HepG2 (cell line): ENCODE measurements at regions not wholly inside any gene's neighbourhood (a gene's known extent, or its start where the extent isn't known, plus 50 kb on each side); places are given as distances from the start of the nearest gene placed in this dataset.

Experiments
- ATAC-seq: fragments of 200-7000 bp; cut with Tn5 transposase; 3 replicates; pipeline ENCODE4 v1.9.1; 2020; ENCODE audit warnings: mild to moderate bottlenecking, moderate library complexity
- BruUV-seq: library from RNA; stranded (reverse); fragments of 400-500 nt; replicated peaks from 2 replicates; lab custom pipeline; 2021; lab: Mats Ljungman, UMichigan
- CTCF ChIA-PET: fragments of 300-600 bp; formaldehyde crosslinking; extraction: SDS; loops from one replicate; lab custom pipeline; 2021; ENCODE audit warnings: low total read pairs, inconsistent platforms, low intra/inter-chr PET ratio; lab: Yijun Ruan, JAX
- POLR2A ChIA-PET: fragments of 350-600 bp; sonication (Branson Sonifier 250); formaldehyde crosslinking; loops from one replicate; lab custom pipeline; 2020; ENCODE audit warnings: antibody characterized with exemption, inconsistent platforms; lab: Yijun Ruan, JAX
- DNase-seq: peaks from one replicate; pipeline ENCODE4 v3.0.0-alpha.2; 2015; ENCODE audit warnings: low spot score
- FAIRE-seq: peaks from 3 replicates; lab custom pipeline; 2011; peaks lifted over from hg19 to GRCh38; lab: Jason Lieb, UNC
- H2AFZ ChIP-seq: one replicate; pipeline ENCODE4 v1.6.1; 2011; ENCODE audit warnings: low read length, inconsistent platforms
- H3K27ac ChIP-seq: fragments of 300-600 bp; 3 replicates; pipeline ENCODE4 v1.8.0; 2011; ENCODE audit warnings: mixed run types, mild to moderate bottlenecking, mixed read lengths, low read length, inconsistent platforms; ENCODE audit not compliant: insufficient read depth; ENCODE audit errors: extremely low read length
- H3K27me3 ChIP-seq, 2 experiments: fragments of 200-600 bp in 1 of 2; 2 replicates in 1 of 2; 3 replicates in 1 of 2; pipeline versions ENCODE4 v1.6.0 to v1.8.0; 2011; ENCODE audit warnings: low read length in 2 of 2, mild to moderate bottlenecking in 2 of 2, moderate library complexity in 2 of 2, inconsistent platforms in 1 of 2; ENCODE audit not compliant: insufficient read depth in 2 of 2, control insufficient read depth in 1 of 2
- H3K36me3 ChIP-seq, 2 experiments: fragments of 200-600 bp in 1 of 2; replicated peaks in 1 of 2; 2 replicates in 1 of 2; 3 replicates in 1 of 2; pipeline versions ENCODE4 v1.5.1 to v1.8.0; 2011; ENCODE audit warnings: low read length in 2 of 2, inconsistent platforms in 1 of 2; ENCODE audit not compliant: insufficient read depth in 2 of 2, control insufficient read depth in 1 of 2
- H3K4me1 ChIP-seq: 2 replicates; pipeline ENCODE4 v1.5.1; 2012; ENCODE audit warnings: low read length, inconsistent platforms; ENCODE audit not compliant: insufficient read depth
- H3K4me2 ChIP-seq: 2 replicates; pipeline ENCODE4 v1.6.0; 2011; ENCODE audit warnings: low read depth, low read length, inconsistent platforms
- H3K4me3 ChIP-seq, 3 experiments: fragments of 200-600 bp in 1 of 3; sonication (generic), shearing (Covaris generic) in 1 of 3; replicated peaks in 1 of 3; 2 replicates each; pipeline ENCODE4 v1.5.1; 2011 to 2016; ENCODE audit warnings: low read length in 3 of 3, inconsistent platforms in 2 of 3, low read depth in 2 of 3, mild to moderate bottlenecking in 2 of 3, control low read depth in 1 of 3, mixed read lengths in 1 of 3; ENCODE audit not compliant: insufficient read depth in 1 of 3
- H3K79me2 ChIP-seq: one replicate; pipeline ENCODE4 v1.6.1; 2011; ENCODE audit warnings: low read length, inconsistent platforms; ENCODE audit not compliant: insufficient read depth
- H3K9ac ChIP-seq: 2 replicates; pipeline ENCODE4 v1.6.0; 2011; ENCODE audit warnings: mild to moderate bottlenecking, low read depth, low read length, inconsistent platforms; ENCODE audit not compliant: insufficient read depth
- H3K9me3 ChIP-seq: 2 replicates; pipeline ENCODE4 v1.5.1; 2012; ENCODE audit warnings: mild to moderate bottlenecking, low read length
- H4K20me1 ChIP-seq: 2 replicates; pipeline ENCODE4 v1.6.0; 2011; ENCODE audit warnings: inconsistent platforms, mild to moderate bottlenecking, low read length, moderate library complexity; ENCODE audit not compliant: insufficient read depth
- FOXA3 ChIP-seq: IDR thresholded peaks from 2 replicates; pipeline ENCODE4 v1.6.1; 2016; ENCODE audit warnings: missing genetic modification reagents, missing compliant biosample characterization
- FOXP1 ChIP-seq, 2 experiments: fragments of 450-650 bp in 1 of 2; IDR thresholded peaks; 2 replicates each; pipeline ENCODE4 v1.6.1; 2017 to 2018; ENCODE audit warnings: antibody characterized with exemption in 1 of 2
- HDAC2 ChIP-seq: sonication (generic); formaldehyde crosslinking; IDR thresholded peaks from 2 replicates; pipeline ENCODE4 v1.4.0; 2020; ENCODE audit warnings: missing genetic modification reagents
- HMG20A ChIP-seq: IDR thresholded peaks from 2 replicates; pipeline ENCODE4 v1.6.1; 2016; ENCODE audit warnings: borderline replicate concordance
- MIER3 ChIP-seq: IDR thresholded peaks from 2 replicates; pipeline ENCODE4 v1.6.1; 2016; ENCODE audit warnings: missing compliant biosample characterization, borderline replicate concordance
- SIX1 ChIP-seq: sonication (generic); formaldehyde crosslinking; IDR thresholded peaks from 2 replicates; pipeline ENCODE4 v1.4.0; 2020; ENCODE audit warnings: missing genetic modification reagents, borderline replicate concordance
- SMC3 ChIP-seq: IDR thresholded peaks from 2 replicates; pipeline ENCODE4 v1.6.1; 2011; ENCODE audit warnings: low read length, improper control_type of control experiment
- SOX5 ChIP-seq: IDR thresholded peaks from 2 replicates; pipeline ENCODE4 v1.6.1; 2016; ENCODE audit warnings: borderline replicate concordance
- SP4 ChIP-seq: sonication (generic); formaldehyde crosslinking; IDR thresholded peaks from 2 replicates; pipeline ENCODE4 v1.8.1; 2023; ENCODE audit warnings: mild to moderate bottlenecking, missing genetic modification reagents
- TCF7 ChIP-seq: sonication (generic); IDR thresholded peaks from 2 replicates; pipeline ENCODE4 v1.6.1; 2016; ENCODE audit warnings: antibody characterized with exemption, low read depth
- ZMYM4 ChIP-seq: sonication (generic); formaldehyde crosslinking; IDR thresholded peaks from 2 replicates; pipeline ENCODE4 v1.8.1; 2023; ENCODE audit warnings: mild to moderate bottlenecking, missing genetic modification reagents
- ZNF317 ChIP-seq: sonication (generic); formaldehyde crosslinking; IDR thresholded peaks from 2 replicates; pipeline ENCODE4 v1.5.0; 2020; ENCODE audit warnings: mild to moderate bottlenecking, missing genetic modification reagents
- WGBS: methylation state at CpG from one replicate; pipeline ENCODE4 v1.1.6; 2017; ENCODE audit warnings: low lambda C conversion rate; 5-methylcytosine and 5-hydroxymethylcytosine counted together
- in situ Hi-C: cut with HindIII; loops from 2 replicates; pipeline ENCODE4 v1.10.0; 2017; ENCODE audit warnings: low pct_unique_long_range_greater_than_20kb; ENCODE audit not compliant: extremely low pct_ligation_motif_present
- intact Hi-C: fragments of 100-400 bp; cut with micrococcal nuclease; formaldehyde crosslinking; loops from one replicate; pipeline ENCODE4 v1.10.0; 2022; ENCODE audit not compliant: unreplicated experiment
- TF ChIP-seq, protein P1 (sequence below): sonication (generic); formaldehyde crosslinking; IDR thresholded peaks from 2 replicates; pipeline ENCODE4 v1.9.0; 2021; ENCODE audit warnings: missing genetic modification reagents, mild to moderate bottlenecking, borderline replicate concordance
- TF ChIP-seq, protein P2 (sequence below): sonication (generic); formaldehyde crosslinking; IDR thresholded peaks from 2 replicates; pipeline ENCODE4 v1.5.1; 2020; ENCODE audit warnings: mild to moderate bottlenecking, missing genetic modification reagents, borderline replicate concordance
- TF ChIP-seq, protein P3 (sequence below): IDR thresholded peaks from 2 replicates; pipeline ENCODE4 v1.6.1; 2016; ENCODE audit warnings: low read depth

DNA sequence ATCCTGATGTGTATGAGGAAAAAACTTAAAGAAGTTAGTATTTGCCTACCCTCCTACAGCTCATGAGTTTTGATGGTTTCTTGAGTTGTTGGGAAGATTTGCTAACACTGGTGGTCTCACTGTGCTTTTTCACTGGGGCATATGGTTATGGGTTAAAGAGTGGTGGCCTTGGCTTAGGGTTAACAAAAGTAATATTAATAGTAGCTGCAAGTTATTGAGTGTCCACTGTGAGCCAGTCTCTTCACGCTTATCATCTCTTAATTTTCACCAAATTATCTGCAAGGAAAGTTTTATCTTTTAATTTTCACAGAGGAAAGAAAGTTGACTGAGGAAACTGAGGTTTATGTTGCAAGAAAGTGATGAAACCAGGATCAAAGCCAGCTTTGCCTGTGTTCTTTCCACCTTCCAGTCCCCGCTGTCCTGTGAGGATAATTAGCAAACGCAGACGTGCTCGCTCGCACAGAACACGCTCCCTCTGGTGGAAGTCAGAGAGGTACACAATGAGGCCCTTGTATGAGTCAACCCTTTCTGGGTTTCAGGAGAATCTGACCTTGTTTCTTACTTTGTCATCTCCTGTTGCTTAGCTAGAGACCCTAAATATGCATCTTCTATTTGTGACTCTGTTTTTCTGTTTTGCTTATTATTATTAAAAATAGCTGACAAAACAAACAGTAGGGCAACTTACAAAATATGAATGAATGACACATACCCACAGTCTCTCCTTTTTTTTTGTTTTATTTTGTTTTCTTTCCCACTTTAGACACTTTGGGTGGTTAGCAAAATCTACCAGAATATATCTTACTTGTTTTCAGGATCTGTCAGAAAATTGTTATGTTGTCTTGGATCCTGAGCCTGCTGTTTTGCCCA is 94.3 kb downstream of the DDIT4L start:
- peaks cover 21% of the 10 kb centered on the region for H3K4me1 ChIP-seq
- ChIA-PET POLR2A (no interaction called here), CTCF (interaction anchor here (1.2 kb wide), 1 partner anchor 98 kb away, joined by 4 read pairs; no protein-coding TSS in a partner anchor)
- no peaks in the 10 kb centered on the region for H4K20me1 ChIP-seq
- peak; percentile 89 for FAIRE-seq
- DNase-seq = peak; percentile 54
- no peak overlapping the region for H3K9ac ChIP-seq
- no peaks in the 10 kb centered on the region for H3K79me2 ChIP-seq
- WGBS = 8% methylated on average over 6 of the region's 7 CpGs
- peak overlapping the region; percentile 44; the same call in 1 of the 2 replicates for H3K4me2 ChIP-seq
- H3K27me3 ChIP-seq = no peaks in the 10 kb centered on the region; a peak in 2 of 5 replicates
- H3K4me3 ChIP-seq = no peak overlapping the region; a peak in 1 of 6 replicates
- in situ Hi-C loops = no loop called here
- no peak overlapping the region for H2AFZ ChIP-seq
- no peak overlapping the region for H3K27ac ChIP-seq
- H3K36me3 ChIP-seq = no peaks in the 10 kb centered on the region
- ATAC-seq = peak; percentile 99
- no peaks in the 10 kb centered on the region for H3K9me3 ChIP-seq
- no TSS peak for BruUV-seq
- intact Hi-C loops = loop anchor here (5.0 kb wide), 1 partner anchor 99 kb away; no protein-coding TSS in a partner anchor
- TF ChIP-seq FOXP1 (IDR thresholded peaks at IDR 0.05) = no peak
- peak; percentile 22; the same call in 1 of the 2 replicates for TF ChIP-seq FOXP1 (CRISPR knock-in tag; IDR thresholded peaks at IDR 0.05)
- 0 out of 2 replicates have a peak, but pooled peaks have one; percentile 22 for TF ChIP-seq MIER3 (CRISPR knock-in tag)
- peak; percentile 48; the same call in 1 of the 2 replicates for TF ChIP-seq HDAC2 (CRISPR knock-in tag)
- no peak for TF ChIP-seq SP4 (CRISPR knock-in tag)
- TF ChIP-seq SMC3 = peak; percentile 59
- TF ChIP-seq, protein P1, sequence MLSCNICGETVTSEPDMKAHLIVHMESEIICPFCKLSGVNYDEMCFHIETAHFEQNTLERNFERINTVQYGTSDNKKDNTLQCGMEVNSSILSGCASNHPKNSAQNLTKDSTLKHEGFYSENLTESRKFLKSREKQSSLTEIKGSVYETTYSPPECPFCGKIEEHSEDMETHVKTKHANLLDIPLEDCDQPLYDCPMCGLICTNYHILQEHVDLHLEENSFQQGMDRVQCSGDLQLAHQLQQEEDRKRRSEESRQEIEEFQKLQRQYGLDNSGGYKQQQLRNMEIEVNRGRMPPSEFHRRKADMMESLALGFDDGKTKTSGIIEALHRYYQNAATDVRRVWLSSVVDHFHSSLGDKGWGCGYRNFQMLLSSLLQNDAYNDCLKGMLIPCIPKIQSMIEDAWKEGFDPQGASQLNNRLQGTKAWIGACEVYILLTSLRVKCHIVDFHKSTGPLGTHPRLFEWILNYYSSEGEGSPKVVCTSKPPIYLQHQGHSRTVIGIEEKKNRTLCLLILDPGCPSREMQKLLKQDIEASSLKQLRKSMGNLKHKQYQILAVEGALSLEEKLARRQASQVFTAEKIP (CRISPR knock-in tag) = no peak
- TF ChIP-seq FOXA3 (CRISPR knock-in tag) = peak; percentile 41; the same call in 1 of the 2 replicates
- TF ChIP-seq SIX1 = peak; percentile 14; the same call in 1 of the 2 replicates
- TF ChIP-seq, protein P2, sequence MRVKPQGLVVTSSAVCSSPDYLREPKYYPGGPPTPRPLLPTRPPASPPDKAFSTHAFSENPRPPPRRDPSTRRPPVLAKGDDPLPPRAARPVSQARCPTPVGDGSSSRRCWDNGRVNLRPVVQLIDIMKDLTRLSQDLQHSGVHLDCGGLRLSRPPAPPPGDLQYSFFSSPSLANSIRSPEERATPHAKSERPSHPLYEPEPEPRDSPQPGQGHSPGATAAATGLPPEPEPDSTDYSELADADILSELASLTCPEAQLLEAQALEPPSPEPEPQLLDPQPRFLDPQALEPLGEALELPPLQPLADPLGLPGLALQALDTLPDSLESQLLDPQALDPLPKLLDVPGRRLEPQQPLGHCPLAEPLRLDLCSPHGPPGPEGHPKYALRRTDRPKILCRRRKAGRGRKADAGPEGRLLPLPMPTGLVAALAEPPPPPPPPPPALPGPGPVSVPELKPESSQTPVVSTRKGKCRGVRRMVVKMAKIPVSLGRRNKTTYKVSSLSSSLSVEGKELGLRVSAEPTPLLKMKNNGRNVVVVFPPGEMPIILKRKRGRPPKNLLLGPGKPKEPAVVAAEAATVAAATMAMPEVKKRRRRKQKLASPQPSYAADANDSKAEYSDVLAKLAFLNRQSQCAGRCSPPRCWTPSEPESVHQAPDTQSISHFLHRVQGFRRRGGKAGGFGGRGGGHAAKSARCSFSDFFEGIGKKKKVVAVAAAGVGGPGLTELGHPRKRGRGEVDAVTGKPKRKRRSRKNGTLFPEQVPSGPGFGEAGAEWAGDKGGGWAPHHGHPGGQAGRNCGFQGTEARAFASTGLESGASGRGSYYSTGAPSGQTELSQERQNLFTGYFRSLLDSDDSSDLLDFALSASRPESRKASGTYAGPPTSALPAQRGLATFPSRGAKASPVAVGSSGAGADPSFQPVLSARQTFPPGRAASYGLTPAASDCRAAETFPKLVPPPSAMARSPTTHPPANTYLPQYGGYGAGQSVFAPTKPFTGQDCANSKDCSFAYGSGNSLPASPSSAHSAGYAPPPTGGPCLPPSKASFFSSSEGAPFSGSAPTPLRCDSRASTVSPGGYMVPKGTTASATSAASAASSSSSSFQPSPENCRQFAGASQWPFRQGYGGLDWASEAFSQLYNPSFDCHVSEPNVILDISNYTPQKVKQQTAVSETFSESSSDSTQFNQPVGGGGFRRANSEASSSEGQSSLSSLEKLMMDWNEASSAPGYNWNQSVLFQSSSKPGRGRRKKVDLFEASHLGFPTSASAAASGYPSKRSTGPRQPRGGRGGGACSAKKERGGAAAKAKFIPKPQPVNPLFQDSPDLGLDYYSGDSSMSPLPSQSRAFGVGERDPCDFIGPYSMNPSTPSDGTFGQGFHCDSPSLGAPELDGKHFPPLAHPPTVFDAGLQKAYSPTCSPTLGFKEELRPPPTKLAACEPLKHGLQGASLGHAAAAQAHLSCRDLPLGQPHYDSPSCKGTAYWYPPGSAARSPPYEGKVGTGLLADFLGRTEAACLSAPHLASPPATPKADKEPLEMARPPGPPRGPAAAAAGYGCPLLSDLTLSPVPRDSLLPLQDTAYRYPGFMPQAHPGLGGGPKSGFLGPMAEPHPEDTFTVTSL (CRISPR knock-in tag) = peak; percentile 70; the same call in 1 of the 2 replicates
- TF ChIP-seq, protein P3, sequence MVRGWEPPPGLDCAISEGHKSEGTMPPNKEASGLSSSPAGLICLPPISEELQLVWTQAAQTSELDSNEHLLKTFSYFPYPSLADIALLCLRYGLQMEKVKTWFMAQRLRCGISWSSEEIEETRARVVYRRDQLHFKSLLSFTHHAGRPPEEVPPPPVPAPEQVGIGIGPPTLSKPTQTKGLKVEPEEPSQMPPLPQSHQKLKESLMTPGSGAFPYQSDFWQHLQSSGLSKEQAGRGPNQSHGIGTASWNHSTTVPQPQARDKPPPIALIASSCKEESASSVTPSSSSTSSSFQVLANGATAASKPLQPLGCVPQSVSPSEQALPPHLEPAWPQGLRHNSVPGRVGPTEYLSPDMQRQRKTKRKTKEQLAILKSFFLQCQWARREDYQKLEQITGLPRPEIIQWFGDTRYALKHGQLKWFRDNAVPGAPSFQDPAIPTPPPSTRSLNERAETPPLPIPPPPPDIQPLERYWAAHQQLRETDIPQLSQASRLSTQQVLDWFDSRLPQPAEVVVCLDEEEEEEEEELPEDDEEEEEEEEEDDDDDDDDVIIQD (CRISPR knock-in tag) = 0 out of 2 replicates have a peak, but pooled peaks have one; percentile 37
- TF ChIP-seq TCF7 = peak; percentile 74
- peak; percentile 50; the same call in 1 of the 2 replicates for TF ChIP-seq ZNF317 (CRISPR knock-in tag)
- no peak for TF ChIP-seq ZMYM4 (CRISPR knock-in tag)
- TF ChIP-seq SOX5 (CRISPR knock-in tag) = peak; percentile 30; the same call in 1 of the 2 replicates
- peak; percentile 66; the same call in 1 of the 2 replicates for TF ChIP-seq HMG20A (CRISPR knock-in tag)
